Stimulated activated CD4-positive, alpha-beta T cell treated with anti-CD3 and anti-CD28 coated beads, Interleukin-2, amount 100 ng/mL, for 4 hours (primary cell): ENCODE measurements at regions not wholly inside any gene's neighbourhood (a gene's known extent, or its start where the extent isn't known, plus 50 kb on each side); places are given as distances from the start of the nearest gene placed in this dataset.
"Not testable (repeated sequence)": the region's sequence is repeated elsewhere in the genome, so short reads cannot be mapped to it uniquely, and the experiment has no call there.

Source experiments
- DNase-seq: peaks from one replicate; pipeline ENCODE4 v3.0.0-alpha.2; 2020; ENCODE audit warnings: low read depth

DNA sequence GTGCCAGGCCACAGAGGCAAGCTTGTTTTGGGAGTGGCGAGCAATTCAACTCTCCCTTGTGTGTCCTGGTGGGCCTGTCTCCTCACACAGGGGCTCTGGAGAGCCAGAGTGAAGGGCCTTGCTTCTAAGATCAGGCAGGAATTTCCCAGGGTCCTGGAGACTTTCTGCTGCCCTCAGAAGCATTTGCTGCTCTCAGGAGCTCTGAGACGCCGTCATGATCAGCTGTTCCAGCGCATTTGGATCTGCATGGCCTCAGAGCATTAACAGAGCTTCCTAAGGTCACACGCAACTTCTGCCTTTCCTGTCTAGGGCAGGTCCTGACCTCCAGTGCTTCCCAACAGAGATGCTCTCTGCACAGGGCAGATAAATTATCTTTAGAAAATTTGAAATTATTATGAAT is 52.2 kb upstream of the C10orf90 start:
- no peak for DNase-seq

GRCh38 chr10:126723226-126723625 is 52.7 kb upstream of the C10orf90 start:
- no peak for DNase-seq

DNA sequence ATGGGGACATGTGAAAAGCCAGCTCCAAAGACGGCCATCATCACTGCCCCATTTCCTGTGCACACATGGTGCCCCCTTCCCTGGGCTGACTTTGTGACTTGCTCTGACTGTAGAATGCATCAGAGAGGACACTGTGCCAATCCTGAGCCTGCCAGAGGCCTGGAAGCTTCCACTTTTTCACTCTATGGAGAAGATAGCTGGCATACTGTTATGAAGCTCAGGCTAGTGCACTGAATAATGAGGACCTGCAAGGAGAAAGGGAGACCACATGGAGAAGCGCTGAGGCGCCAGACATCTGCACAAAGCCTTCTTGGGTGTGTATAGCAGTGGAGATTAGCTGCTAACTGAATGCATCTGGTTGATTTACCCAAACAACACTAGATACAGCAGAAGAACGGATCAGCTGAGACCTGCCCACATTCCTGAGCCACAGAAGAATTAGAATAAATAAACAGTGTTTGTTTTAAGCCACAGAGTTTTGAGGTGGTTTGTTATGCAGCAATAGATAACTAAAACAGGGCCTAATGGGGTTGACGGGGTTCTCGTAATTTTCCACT is 58.9 kb upstream of the C10orf90 start:
- no peak for DNase-seq

DNA sequence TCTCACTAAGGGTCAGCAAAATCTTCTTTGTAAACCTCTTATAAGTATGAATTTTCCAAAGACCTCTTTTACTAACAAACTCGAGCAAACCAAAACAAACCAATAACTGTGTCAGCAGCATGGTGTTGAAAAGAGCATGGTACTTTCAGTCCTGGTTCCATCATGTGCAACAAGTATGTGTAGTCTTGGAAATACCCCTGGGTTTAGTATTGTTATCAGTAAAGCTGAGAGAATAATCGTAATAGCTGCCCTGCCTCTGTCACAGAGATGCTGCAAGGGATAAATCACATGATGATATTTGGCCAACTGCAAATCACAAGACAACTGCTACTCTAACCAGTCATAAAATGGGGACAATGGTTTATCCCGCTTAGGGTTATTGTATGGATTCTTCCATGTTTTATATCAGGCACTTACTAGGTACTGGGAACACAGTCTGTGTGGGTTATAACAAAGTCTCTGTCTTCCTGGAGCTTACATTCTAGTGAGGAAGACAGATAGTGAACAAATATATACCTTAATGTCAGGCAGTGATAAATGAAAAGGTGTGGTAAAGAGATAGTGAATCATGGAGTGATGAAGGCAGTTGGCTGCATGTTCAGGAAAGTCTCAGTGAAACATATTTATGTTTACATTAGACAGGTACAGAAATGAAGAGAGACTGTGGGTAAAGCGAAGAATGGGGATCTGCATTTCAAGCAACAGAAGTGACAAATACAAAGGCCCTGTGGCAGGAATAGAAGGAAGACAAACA is 60.5 kb upstream of the C10orf90 start:
- DNase-seq = no peak

DNA sequence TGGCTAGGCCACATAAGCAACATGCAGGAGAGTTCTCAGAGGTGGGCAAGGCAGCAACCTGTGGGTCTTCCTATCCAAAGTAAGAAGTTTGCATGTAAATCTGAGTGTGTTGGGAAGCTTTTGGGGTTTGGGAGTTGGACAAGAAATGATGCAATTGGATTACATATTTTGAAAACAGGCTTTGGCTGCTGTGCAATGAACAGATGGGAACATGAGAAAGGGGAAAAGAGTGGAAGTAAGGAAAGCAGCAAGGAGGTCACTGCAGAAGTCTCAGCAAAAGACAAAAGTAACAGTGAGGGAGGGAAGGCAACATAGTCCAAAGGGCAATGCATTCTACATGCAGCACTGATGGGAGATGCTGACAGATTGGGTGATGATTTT is 61.1 kb upstream of the C10orf90 start:
- DNase-seq = no peak

GRCh38 chr10:126732308-126732707 is 61.8 kb upstream of the C10orf90 start:
- no peak for DNase-seq

DNA sequence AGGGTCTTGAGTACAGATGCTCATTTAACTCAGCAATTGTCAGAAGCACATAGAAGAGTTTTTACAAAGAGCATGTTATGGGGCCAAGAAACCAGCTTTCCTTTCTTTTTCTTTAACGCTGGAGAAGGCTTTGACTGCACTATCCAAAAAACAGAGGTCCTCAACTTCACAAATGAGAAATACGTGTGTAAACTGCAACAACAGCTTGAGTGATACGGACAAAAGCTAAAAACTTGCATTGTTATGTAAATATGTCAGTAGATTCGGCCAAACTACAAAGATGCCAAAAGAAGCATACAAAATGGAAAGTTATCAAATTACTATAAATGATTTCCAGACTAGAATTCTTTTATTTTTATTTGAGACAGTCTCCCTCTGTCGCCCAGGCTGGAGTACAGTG is 62.4 kb upstream of the C10orf90 start:
- DNase-seq = no peak

- no peak for DNase-seq
These were observed 63.5 kb upstream of the C10orf90 start for GRCh38 chr10:126734015-126734414.

DNA sequence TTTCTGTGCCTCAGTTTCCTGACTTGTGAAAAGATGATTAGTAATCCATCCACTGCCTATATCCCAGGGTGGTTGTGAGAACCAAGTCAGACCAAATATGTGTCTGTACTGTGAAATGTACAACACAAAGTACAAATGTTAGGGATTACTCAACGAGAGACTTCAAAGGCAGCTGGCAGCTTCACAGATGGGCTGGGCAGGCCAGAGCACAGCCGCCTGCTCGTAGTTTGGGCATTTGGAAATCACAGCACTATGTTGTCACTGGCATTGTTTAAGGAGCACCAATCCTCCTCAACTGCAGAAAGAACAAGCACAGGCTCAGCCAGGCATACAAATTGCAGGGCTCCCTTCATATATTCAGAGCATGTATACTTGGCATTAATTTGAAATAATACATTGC is 64.5 kb upstream of the C10orf90 start:
- no peak for DNase-seq

DNA sequence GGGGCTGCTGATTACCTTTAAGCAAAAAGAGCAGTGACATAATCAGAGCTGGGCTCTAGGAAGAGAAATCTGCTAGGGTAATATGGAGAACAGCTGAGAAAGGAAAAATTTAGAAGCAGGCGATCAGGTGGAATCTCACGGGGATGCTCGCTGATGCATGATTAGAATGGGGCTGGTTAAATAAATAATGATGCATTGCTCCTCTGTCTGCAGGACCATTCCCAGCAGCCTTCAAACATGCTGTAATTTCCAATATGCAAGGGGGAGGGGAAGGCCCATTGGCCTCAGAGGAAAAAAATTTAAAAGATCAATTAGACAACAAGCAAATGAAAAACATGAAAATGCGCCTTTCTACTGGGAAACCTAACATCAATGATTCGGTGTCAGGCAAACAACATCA is 65.6 kb upstream of the C10orf90 start:
- DNase-seq = no peak

GRCh38 chr10:126736727-126737126 is 66.2 kb upstream of the C10orf90 start:
- DNase-seq = no peak

- no peak for DNase-seq
These were observed 67.5 kb upstream of the C10orf90 start for GRCh38 chr10:126738001-126738400.

DNA sequence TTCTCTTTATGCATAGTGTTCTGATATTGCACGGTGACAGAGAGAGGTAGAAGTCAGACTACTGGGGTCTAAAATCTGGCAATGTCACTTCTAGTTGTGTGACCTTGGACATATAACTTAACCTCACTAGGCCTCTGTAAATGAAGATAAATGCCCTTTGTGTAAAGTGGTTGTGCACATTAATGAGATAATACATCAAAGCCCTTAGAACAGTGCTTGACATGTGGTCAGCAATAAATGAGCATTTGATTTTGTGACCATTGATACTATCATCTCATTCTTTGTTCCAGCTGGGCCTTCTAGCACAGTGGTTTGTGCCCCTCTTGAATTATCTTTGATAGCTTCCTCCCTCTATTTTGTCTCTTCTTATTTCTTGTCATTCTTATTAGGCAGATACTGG is 74.1 kb upstream of the C10orf90 start:
- no peak for DNase-seq

DNA sequence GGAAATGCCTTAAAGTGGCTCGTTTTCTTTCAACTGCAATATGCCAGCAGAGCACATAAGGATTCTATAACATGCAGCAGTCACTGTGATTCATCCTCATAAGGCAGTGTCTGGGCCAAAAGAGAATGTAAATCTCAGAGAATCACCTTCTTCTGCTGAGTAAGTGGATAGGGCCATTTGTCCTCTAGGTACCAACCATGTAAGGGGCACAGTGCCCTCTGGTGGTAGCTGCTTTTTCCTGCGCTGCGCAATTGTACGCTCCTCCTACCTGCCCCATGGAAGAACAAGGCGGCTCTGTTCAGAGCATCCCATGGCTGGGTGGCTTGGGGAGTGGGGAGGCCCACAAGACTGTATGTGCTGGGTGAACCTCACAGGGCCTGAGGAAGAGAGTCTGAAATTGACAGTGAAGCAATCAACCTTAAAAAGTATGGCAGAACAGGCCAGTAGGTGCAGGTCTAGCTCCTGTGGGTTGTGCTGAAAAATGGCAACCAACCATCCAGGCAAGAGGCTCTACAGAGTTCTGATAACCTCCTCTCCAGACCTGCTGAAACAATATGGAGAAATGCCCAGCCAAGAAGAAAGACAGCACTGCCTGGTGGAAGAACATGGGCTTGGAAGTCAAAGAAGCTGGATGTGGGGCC is 78.6 kb upstream of the C10orf90 start:
- DNase-seq = peak; percentile 4

GRCh38 chr10:126754966-126755365 is 84.5 kb upstream of the C10orf90 start:
- DNase-seq = no peak

DNA sequence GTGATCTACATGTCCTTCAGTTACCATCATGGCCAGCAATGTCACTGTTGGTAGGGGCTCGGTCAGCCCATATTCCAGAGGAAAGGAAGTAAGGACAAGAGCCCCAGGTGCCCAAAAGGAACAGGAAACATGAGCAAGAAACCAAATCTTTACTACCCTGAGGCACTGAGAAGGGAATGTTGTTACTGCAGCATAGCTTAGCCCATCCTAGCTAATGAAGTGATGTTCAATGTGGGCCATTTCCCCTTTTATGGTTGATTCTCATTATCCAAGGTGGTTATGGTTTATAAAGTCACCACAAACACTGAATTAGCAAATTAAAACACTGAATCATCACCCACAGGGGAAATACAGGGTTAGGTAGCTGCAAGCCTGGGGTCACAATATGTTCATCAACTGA is 88.4 kb upstream of the C10orf90 start:
- no peak for DNase-seq

DNA sequence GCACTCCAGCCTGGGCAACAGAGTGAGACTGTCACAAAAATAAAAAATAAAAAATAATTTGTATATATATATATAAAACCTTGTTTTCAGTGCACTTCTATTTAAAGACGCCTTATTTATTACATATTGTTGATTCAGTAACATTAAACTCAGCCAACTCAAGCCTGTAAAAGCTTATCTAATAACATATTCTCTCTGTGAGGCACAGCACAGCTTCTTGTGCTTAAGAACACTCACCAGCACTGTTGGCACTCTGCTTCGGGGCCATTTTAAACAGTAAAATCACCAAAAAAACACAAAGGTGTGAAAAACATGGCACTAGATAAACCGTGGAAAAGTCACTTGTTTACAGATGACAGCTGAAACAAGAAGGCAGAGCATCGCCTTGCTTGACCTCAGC is 89.0 kb upstream of the C10orf90 start:
- DNase-seq = no peak

DNA sequence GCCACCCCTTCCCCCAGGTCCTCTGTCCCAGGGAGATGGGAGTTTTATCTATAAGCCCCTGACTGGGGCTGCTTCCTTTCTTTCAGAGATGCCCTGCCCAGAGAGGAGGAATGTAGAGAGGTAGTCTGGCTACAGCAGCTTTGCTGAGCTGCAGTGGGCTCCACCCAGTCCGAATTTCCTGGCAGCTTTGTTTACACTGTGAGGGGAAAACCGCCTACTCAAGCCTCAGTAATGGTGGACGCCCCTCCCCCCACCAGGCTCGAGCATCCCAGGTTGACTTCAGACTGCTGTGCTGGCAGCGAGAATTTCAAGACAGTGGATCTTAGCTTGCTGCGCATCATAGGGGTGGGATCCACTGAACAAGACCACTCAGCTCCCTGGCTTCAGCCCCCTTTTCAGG is 96.2 kb upstream of the C10orf90 start:
- DNase-seq = not testable (repeated sequence)

DNA sequence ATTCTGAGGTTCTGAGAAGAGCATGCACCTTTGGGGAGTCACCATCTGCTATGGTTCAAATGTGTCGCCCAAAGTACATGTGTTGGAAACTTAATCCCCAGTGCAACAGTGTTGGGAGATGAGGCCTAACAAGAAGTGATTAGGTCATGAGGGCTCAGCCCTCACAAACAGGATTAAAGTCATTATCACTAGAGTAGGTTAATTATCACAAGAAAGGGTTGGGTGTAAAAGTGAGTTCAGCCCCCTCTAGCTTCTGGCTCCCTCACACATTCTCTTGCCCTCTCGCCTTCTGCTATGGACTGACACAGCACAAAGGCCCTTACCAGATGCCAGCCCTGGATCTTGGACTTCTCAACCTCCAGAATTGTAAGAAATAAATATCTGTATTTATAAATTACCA is 100.3 kb upstream of the C10orf90 start:
- DNase-seq = no peak

DNA sequence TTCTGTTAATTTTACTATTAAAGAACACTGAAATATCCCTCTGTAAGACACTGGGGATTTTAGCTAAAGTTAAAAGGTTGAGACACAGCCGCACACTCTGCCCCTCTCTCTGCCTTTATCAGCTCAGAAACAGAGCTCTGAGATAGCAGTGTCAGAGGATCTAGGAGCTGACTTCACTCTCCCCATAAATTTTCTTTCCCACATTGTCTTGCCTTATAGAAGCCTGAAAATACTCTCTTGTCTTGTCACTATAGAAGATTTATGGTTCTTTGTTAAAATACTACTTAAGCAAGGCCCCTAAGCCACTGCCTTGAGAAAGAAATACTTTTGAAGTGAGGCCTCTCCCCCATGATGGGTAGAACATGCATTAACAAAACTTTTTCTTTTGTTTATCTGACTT is 105.7 kb upstream of the C10orf90 start:
- no peak for DNase-seq

DNA sequence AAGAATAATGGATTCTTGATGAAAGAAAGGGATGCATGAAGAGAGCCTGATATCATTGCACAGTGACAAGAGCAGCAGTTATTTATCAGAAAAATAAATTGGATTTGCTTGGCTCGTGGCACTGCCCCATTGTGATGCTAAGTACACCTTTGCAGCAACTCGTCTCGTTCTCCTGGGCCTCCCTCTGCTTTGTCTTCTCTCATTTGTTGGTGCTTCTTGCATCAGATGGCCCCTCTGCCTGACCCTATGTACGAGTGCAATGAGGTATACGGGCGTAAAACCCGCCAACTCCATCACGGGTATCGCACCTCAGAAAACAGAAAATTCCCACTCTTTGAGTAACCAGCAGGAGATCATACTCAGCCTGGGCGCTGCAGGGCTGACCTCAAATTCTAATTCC is 107.2 kb upstream of the C10orf90 start:
- DNase-seq = no peak

DNA sequence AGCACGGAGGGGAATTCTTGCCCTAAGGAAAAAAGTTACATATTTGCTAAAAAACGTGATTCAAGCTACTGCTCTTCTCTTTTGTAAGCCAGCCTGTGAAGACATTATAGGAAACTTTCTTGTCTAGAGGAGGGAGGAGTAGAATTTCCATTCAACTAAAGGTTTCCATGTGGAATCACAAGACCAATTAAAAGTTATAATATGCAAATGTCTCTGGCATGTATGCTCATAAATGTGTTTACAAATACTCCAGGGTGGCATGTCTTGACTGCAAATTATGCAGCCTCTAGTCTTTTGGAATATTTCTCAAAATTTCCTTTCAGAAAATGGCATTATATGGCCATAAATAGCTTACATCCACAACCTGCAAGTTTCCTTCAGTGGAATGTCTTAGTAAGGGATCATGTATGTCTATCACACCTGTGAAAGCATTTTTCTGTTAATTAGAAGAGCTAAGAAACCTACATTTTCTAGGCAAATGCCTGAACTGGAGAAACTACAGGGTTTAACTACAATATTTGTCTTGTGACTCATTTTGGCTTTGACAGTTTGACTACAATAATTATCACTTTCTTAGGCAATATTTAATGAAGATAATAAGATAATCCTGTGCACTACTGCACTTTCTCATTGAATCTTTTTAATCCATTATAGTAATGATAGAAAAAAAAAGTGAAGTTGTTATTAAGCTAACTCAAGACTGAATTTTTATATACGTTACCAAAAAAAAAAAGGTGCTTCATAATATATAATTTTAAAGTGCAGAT is 111.1 kb upstream of the C10orf90 start:
- no peak for DNase-seq
